PC-9 (cell line): ENCODE measurements at regions not wholly inside any gene's neighbourhood (a gene's known extent, or its start where the extent isn't known, plus 50 kb on each side); places are given as distances from the start of the nearest gene placed in this dataset.

Experiments
- BruUV-seq: library from RNA; stranded (reverse); fragments of 400-500 nt; replicated peaks from 2 replicates; lab custom pipeline; 2021; lab: Mats Ljungman, UMichigan
- CTCF ChIA-PET: fragments of 300-600 bp; sonication (Branson Sonifier 250); formaldehyde crosslinking; loops from one replicate; lab custom pipeline; 2022; ENCODE audit warnings: antibody characterized with exemption; lab: Charles Lee
- POLR2A ChIA-PET: fragments of 300-600 bp; sonication (Branson Sonifier 250); formaldehyde crosslinking; loops from one replicate; lab custom pipeline; 2022; ENCODE audit warnings: antibody characterized with exemption; ENCODE audit not compliant: unreplicated experiment; lab: Charles Lee
- DNase-seq, 2 experiments: peaks; one replicate each; pipeline versions ENCODE4 v3.0.0 to v3.0.0-alpha.2; 2015 to 2022; ENCODE audit warnings: mixed read lengths in 1 of 2
- H2AFZ ChIP-seq: fragments of 200-600 bp; sonication (generic); 2 replicates; pipeline ENCODE4 v1.8.1; 2017; ENCODE audit warnings: antibody characterized with exemption
- H3F3A ChIP-seq: fragments of 200-600 bp; sonication (generic); 2 replicates; pipeline ENCODE4 v1.8.1; 2017; ENCODE audit warnings: antibody characterized with exemption, mild to moderate bottlenecking, low read depth; ENCODE audit not compliant: insufficient read depth
- H3K27ac ChIP-seq: fragments of 200-600 bp; sonication (generic); 2 replicates; pipeline ENCODE4 v1.6.1; 2016; ENCODE audit warnings: mixed run types
- H3K27me3 ChIP-seq: fragments of 200-600 bp; sonication (generic); 2 replicates; pipeline ENCODE4 v1.6.1; 2016; ENCODE audit warnings: low read depth, mixed run types; ENCODE audit not compliant: insufficient read depth
- H3K36me3 ChIP-seq: fragments of 200-600 bp; sonication (generic); 2 replicates; pipeline ENCODE4 v1.6.1; 2016; ENCODE audit warnings: low read depth, mixed run types
- H3K4me1 ChIP-seq: fragments of 200-600 bp; sonication (generic); replicated peaks from 2 replicates; pipeline ENCODE4 v1.6.1; 2016; ENCODE audit warnings: mixed run types; ENCODE audit not compliant: insufficient read depth
- H3K4me2 ChIP-seq: fragments of 200-600 bp; sonication (generic); 2 replicates; pipeline ENCODE4 v1.6.1; 2017; ENCODE audit warnings: mixed run types
- H3K4me3 ChIP-seq: fragments of 200-600 bp; sonication (generic); 2 replicates; pipeline ENCODE4 v1.6.1; 2016; ENCODE audit warnings: mixed run types
- H3K79me2 ChIP-seq: fragments of 200-600 bp; sonication (generic); 2 replicates; pipeline ENCODE4 v1.6.1; 2017; ENCODE audit warnings: low read depth, mixed run types
- H3K9me2 ChIP-seq: fragments of 200-600 bp; sonication (generic); 2 replicates; pipeline ENCODE4 v1.8.1; 2017; ENCODE audit warnings: mild to moderate bottlenecking; ENCODE audit not compliant: insufficient read depth
- H3K9me3 ChIP-seq: fragments of 200-600 bp; sonication (generic); 2 replicates; pipeline ENCODE4 v1.8.1; 2016; ENCODE audit warnings: low read depth; ENCODE audit not compliant: insufficient read depth
- H4K20me1 ChIP-seq: fragments of 200-600 bp; sonication (generic); 2 replicates; pipeline ENCODE4 v1.8.1; 2017; ENCODE audit not compliant: insufficient read depth
- EZH2 ChIP-seq: fragments of 200-600 bp; sonication (generic); IDR thresholded peaks from 2 replicates; pipeline ENCODE4 v1.8.0; 2017; ENCODE audit warnings: antibody characterized with exemption, low read depth
- intact Hi-C: fragments of 100-400 bp; cut with micrococcal nuclease; formaldehyde crosslinking; loops from one replicate; pipeline ENCODE4 v1.10.0; 2022; ENCODE audit not compliant: unreplicated experiment
- TF ChIP-seq, protein P1 (sequence below): fragments of 200-600 bp; sonication (generic); conservative IDR thresholded peaks from 2 replicates; pipeline ENCODE4 v1.6.1; 2017; ENCODE audit warnings: mixed run types, antibody characterized with exemption, mild to moderate bottlenecking, moderate library complexity

DNA sequence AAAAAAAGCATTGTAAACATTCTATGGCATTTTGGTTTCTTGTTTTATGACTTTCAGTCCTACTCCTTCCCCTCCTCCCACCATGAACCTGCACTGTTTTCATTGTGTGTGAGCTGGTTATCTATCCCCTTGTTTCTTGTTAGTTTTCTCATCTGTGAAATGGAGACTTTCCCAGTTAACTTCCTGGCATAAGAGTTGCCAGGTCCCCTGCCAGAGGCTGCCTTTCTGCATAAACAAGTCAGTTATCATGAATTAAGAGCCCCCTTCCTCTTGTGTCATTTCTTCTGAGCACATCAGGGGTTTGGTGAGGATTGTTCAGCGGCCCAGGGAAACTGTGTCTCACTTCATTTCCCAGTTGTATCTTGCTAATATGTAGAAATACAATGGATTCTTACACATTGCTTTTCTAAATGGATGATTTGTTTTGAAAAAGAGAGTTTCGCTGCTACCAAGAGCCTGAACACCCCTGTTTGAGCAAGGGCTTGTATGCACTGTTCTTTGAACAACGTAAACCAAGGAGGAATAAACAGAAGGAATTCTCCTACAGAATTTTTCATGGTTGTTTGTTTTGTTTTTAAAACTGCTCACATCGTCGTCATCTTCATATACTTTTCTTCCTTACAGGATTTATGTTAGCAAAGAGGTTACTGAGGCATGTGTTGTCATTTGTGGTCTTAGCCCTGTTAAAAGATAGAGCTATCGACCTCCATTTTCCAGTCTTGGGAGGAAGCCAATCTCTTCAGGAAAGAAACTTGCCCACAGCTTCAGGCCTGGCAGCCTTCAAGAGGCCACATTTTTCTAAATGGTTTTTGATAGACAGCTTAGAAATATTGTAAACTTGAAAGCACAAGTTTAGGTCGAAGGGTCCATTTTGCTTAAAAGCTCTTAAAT, 144.6 kb upstream of the IL12A start:
- no peaks in the 10 kb centered on the region for H3K9me3 ChIP-seq
- no peak overlapping the region for H2AFZ ChIP-seq
- H3K4me3 ChIP-seq, result no peak overlapping the region
- H3K79me2 ChIP-seq, result peaks cover 30% of the 10 kb centered on the region
- ChIA-PET POLR2A (interaction anchor here (0.7 kb wide), 1 partner anchor 257 kb away, joined by 7 read pairs; no protein-coding TSS in a partner anchor), CTCF (no interaction called here)
- H3K4me1 ChIP-seq, result peaks cover 20% of the 10 kb centered on the region
- H4K20me1 ChIP-seq, result no peaks in the 10 kb centered on the region
- H3K4me2 ChIP-seq, result no peak overlapping the region
- intact Hi-C loops, result no loop called here
- H3K27me3 ChIP-seq, result no peaks in the 10 kb centered on the region
- H3K36me3 ChIP-seq, result no peaks in the 10 kb centered on the region
- H3K9me2 ChIP-seq, result no peaks in the 10 kb centered on the region
- no peak overlapping the region for H3K27ac ChIP-seq
- H3F3A ChIP-seq, result peaks cover 18% of the 10 kb centered on the region; the same call in 1 of the 2 replicates
- no peak for DNase-seq
- TF ChIP-seq, protein P1, sequence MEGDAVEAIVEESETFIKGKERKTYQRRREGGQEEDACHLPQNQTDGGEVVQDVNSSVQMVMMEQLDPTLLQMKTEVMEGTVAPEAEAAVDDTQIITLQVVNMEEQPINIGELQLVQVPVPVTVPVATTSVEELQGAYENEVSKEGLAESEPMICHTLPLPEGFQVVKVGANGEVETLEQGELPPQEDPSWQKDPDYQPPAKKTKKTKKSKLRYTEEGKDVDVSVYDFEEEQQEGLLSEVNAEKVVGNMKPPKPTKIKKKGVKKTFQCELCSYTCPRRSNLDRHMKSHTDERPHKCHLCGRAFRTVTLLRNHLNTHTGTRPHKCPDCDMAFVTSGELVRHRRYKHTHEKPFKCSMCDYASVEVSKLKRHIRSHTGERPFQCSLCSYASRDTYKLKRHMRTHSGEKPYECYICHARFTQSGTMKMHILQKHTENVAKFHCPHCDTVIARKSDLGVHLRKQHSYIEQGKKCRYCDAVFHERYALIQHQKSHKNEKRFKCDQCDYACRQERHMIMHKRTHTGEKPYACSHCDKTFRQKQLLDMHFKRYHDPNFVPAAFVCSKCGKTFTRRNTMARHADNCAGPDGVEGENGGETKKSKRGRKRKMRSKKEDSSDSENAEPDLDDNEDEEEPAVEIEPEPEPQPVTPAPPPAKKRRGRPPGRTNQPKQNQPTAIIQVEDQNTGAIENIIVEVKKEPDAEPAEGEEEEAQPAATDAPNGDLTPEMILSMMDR, result no peak
- no peak for TF ChIP-seq EZH2
- no TSS peak for BruUV-seq

DNA sequence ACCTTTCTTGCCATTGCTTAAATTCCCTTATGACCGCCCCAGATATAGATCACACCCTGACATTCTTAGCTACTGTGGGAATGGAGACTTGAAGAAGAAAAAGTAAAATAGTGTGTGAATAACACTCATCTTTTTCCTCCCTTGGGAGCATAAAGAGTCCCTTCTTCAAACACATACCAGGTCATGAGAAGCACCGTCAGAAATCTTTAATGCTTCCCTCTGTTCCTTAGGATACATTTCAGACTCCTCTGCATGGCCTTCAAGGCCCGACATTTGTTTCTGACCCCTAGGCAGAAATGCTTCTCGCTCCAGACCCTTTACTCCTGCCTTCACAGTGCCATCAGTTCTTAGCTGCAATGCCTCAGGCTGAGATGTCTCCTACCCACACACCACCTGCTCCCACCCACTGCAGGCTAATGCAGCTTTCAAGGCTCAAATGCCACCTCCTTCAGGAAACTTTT, 143.8 kb upstream of the IL12A start:
- peaks cover 18% of the 10 kb centered on the region; the same call in 1 of the 2 replicates for H3F3A ChIP-seq
- H3K79me2 ChIP-seq, result peaks cover 28% of the 10 kb centered on the region
- no peak overlapping the region for H3K27ac ChIP-seq
- no peak overlapping the region for H3K4me3 ChIP-seq
- BruUV-seq, result no TSS peak
- H4K20me1 ChIP-seq, result no peaks in the 10 kb centered on the region
- H3K9me3 ChIP-seq, result no peaks in the 10 kb centered on the region
- H3K36me3 ChIP-seq, result no peaks in the 10 kb centered on the region
- intact Hi-C loops, result no loop called here
- H3K9me2 ChIP-seq, result no peaks in the 10 kb centered on the region
- no peaks in the 10 kb centered on the region for H3K27me3 ChIP-seq
- no peak overlapping the region for H3K4me2 ChIP-seq
- no peak for DNase-seq
- H3K4me1 ChIP-seq, result peaks cover 19% of the 10 kb centered on the region
- TF ChIP-seq, protein P1, result no peak
- TF ChIP-seq EZH2, result no peak
- ChIA-PET CTCF (no interaction called here), POLR2A (interaction anchor here (0.7 kb wide), 1 partner anchor 258 kb away, joined by 7 read pairs; no protein-coding TSS in a partner anchor)
- no peak overlapping the region for H2AFZ ChIP-seq

DNA sequence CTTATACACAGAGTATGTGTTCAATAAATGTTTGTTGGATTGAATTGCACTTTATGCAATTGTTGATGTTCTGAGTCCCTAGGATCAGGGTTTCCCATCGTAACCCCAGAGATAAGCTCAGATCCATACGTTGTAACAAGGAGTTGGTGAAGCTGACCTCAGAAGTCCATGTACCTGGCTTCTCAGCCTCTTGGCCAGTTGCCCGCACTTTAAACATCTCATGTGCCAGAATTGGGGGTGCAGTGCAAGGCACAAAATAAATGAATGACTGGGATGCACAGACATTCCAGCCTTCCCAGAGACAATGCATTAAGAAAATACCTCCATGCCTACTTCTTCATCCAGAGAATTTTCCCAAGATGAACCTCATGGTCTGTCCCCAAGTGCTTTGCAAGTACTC, 142.9 kb upstream of the IL12A start:
- TF ChIP-seq, protein P1, result no peak
- TF ChIP-seq EZH2, result no peak
- POLR2A ChIA-PET, result no interaction called here
- intact Hi-C loops, result no loop called here
- H3K4me1 ChIP-seq, result peaks cover 10% of the 10 kb centered on the region
- no peaks in the 10 kb centered on the region for H3K36me3 ChIP-seq
- no TSS peak for BruUV-seq
- no peak overlapping the region for H3K4me3 ChIP-seq
- no peaks in the 10 kb centered on the region for H3K9me3 ChIP-seq
- peaks cover 11% of the 10 kb centered on the region; the same call in 1 of the 2 replicates for H3F3A ChIP-seq
- DNase-seq, result no peak
- no peaks in the 10 kb centered on the region for H3K27me3 ChIP-seq
- H3K4me2 ChIP-seq, result no peak overlapping the region
- no peak overlapping the region for H3K27ac ChIP-seq
- H2AFZ ChIP-seq, result no peak overlapping the region
- no peaks in the 10 kb centered on the region for H4K20me1 ChIP-seq
- no peaks in the 10 kb centered on the region for H3K9me2 ChIP-seq
- peaks cover 19% of the 10 kb centered on the region for H3K79me2 ChIP-seq
- CTCF ChIA-PET, result no interaction called here
